ENCODE measurements at regions not wholly inside any gene's neighbourhood (a gene's known extent, or its start where the extent isn't known, plus 50 kb on each side); places are given as distances from the start of the nearest gene placed in this dataset.

- TF ChIP-seq POLR2AphosphoS5 (IDR thresholded peaks at IDR 0.05; ENCODE audit: insufficient read depth in 1 of 2, low read depth in 1 of 2) (no peak), CTCF (IDR thresholded peaks at IDR 0.05) (no peak)
These were observed 669.7 kb downstream of the SLC4A3 start for GRCh38 chr2:220297093-220297492.
